ENCODE measurements at regions not wholly inside any gene's neighbourhood (a gene's known extent, or its start where the extent isn't known, plus 50 kb on each side); places are given as distances from the start of the nearest gene placed in this dataset.

DNA sequence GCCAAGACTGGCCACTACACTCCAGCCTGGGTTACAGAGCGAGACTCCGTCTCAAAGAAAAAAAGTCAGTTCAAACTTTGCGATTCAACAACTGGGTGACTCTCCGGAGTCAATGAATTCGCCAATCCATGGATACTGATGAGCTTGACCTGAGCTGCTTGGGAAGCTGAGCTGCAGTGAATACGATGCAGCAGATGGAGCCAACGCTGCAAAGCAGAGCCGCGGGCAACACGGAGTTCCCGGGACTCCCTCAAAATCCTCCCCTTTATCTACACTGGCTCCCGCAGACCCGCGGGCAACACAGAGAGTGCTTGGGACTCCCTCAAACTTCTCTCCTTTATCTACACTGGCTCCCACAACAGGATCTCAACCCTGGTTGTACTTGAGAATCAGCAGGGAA lies 62.6 kb upstream of the SALL4 start:
- POLR2A ChIA-PET = no interaction called here
- Histone ChIP-seq H3K4me3 (ENCODE audit: low read depth, low read length) (no peak overlapping the region), H3K27ac (ENCODE audit: low read depth, low read length) (no peak overlapping the region)

DNA sequence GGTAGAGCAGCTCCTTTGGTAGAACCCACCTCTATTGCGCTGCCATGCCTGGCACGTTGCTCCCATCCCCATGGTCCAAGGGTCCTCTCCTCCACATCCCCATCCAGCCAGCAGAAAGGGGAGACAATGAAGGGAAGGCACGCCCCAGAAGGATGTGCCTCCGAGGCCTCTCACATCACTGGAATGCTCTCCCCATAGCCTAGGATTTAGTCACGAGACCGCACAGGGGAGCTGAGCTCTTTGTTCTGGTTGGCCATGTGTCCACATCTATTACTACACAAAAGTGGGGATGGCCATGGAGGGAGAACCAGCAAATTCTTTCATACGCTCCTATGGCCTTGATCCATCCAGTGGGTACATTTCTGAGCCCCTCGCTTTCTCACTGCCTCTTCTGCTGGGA lies 60.5 kb upstream of the SALL4 start:
- TF ChIP-seq, protein P1, sequence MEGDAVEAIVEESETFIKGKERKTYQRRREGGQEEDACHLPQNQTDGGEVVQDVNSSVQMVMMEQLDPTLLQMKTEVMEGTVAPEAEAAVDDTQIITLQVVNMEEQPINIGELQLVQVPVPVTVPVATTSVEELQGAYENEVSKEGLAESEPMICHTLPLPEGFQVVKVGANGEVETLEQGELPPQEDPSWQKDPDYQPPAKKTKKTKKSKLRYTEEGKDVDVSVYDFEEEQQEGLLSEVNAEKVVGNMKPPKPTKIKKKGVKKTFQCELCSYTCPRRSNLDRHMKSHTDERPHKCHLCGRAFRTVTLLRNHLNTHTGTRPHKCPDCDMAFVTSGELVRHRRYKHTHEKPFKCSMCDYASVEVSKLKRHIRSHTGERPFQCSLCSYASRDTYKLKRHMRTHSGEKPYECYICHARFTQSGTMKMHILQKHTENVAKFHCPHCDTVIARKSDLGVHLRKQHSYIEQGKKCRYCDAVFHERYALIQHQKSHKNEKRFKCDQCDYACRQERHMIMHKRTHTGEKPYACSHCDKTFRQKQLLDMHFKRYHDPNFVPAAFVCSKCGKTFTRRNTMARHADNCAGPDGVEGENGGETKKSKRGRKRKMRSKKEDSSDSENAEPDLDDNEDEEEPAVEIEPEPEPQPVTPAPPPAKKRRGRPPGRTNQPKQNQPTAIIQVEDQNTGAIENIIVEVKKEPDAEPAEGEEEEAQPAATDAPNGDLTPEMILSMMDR (IDR thresholded peaks at IDR 0.05; ENCODE audit: low read depth, low read length) = no peak
- Histone ChIP-seq H3K27ac (ENCODE audit: low read depth, low read length) (no peak overlapping the region), H3K27me3 (ENCODE audit: control insufficient read depth, insufficient read depth, low read length) (peaks cover 7% of the 10 kb centered on the region), H3K9me3 (ENCODE audit: control insufficient read depth, insufficient read depth, low read length) (no peaks in the 10 kb centered on the region), H3K4me3 (ENCODE audit: low read depth, low read length) (no peak overlapping the region)
- no peak for DNase-seq (ENCODE audit: low read depth, low spot score)
- CTCF ChIA-PET = no interaction called here
- POLR2A ChIA-PET = interaction anchor here (0.6 kb wide), 1 partner anchor 24 kb away, joined by 7 read pairs; no protein-coding TSS in a partner anchor

More for the DNA sequence above, 62.6 kb upstream of the SALL4 start:
- Histone ChIP-seq H3K9me3 (ENCODE audit: control insufficient read depth, insufficient read depth, low read length) (no peaks in the 10 kb centered on the region), H3K27me3 (ENCODE audit: control insufficient read depth, insufficient read depth, low read length) (peaks cover 7% of the 10 kb centered on the region)
- CTCF ChIA-PET = no interaction called here
- no peak for DNase-seq (ENCODE audit: low read depth, low spot score)
- TF ChIP-seq, protein P1 (IDR thresholded peaks at IDR 0.05; ENCODE audit: low read depth, low read length) = no peak

DNA sequence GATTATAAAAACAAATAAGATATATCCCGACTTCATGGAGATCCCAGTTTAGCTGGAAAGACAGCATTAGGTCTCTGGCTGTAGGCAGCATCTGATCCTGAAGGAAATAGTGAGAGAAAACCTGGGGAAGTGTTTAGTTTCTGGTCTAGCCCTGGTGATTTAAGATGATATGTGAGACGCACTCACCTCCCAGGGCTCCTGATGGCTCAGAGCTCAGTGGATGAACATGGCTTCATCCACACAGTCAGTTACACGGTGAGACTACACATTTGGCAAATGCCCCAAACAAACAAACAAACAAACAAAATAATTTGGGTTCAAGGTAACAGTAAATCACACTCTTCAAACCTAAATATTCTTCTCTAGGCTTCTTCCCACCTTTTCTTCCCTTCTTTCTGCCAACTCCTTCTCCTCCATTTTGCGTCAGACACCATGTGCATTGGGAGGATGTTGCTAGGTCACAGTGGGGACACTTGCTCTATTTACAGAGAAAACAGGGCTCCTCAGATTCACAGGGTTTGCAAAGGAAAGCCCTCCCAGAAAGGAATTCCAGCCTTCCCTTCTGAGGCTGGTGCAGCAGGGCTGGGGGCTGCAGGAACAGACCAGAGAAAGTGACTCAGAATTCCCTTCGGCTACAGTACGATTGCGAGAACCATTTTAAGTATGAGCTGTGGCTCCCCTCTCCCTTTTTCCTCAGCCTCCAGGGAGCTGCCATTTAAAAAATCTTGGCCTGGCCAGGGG lies 59.6 kb upstream of the SALL4 start:
- Histone ChIP-seq H3K4me3 (ENCODE audit: low read depth, low read length) (no peak overlapping the region), H3K27me3 (ENCODE audit: control insufficient read depth, insufficient read depth, low read length) (peaks cover 7% of the 10 kb centered on the region), H3K27ac (ENCODE audit: low read depth, low read length) (no peak overlapping the region), H3K9me3 (ENCODE audit: control insufficient read depth, insufficient read depth, low read length) (no peaks in the 10 kb centered on the region)
- TF ChIP-seq, protein P1 (IDR thresholded peaks at IDR 0.05; ENCODE audit: low read depth, low read length) = no peak
- CTCF ChIA-PET = no interaction called here
- POLR2A ChIA-PET = no interaction called here
- no peak for DNase-seq (ENCODE audit: low read depth, low spot score)

DNA sequence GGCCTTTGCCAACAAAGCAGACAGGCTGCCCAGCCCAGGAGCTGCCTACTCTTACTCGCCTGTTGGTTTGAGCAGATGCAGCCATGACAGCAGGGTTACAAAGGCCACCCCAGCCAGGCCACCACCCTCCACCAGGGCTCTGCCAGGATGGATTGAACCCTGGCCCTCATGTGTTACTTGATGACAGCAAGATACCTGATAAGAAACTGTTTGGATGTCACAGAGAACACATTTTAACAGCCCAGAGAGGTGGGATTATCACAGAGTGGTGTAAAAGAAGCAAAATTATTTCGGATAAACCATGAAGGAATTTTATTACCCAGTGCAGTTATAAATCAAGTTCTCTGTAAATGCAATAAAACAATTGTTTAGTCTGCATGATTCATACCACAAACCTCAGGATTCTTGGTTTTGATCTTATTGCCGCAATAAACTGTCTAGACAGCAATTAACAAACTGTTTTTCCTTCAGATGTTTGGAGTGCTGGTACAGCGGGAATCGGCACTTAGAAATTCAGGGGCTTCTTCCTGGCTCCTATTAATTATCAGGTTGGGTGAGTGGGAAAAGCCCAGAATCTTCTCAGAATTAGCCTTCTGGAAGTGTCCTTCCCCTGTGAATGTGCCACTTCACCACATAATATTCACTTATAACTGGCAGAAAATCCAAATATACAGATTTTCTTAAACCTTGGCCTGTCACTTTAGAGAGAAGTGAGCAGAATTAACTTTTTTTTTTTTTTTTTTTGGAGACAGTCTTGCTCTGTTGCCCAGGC lies 58.0 kb upstream of the SALL4 start:
- H3K27me3 ChIP-seq (ENCODE audit: control insufficient read depth, insufficient read depth, low read length) = peaks cover 6% of the 10 kb centered on the region
- H3K9me3 ChIP-seq (ENCODE audit: control insufficient read depth, insufficient read depth, low read length) = no peaks in the 10 kb centered on the region
- DNase-seq (ENCODE audit: low read depth, low spot score) = peak; percentile 1
- H3K27ac ChIP-seq (ENCODE audit: low read depth, low read length) = no peak overlapping the region
- ChIA-PET CTCF (no interaction called here), POLR2A (no interaction called here)
- no peak overlapping the region for H3K4me3 ChIP-seq (ENCODE audit: low read depth, low read length)
- TF ChIP-seq, protein P1 (IDR thresholded peaks at IDR 0.05; ENCODE audit: low read depth, low read length) = no peak

DNA sequence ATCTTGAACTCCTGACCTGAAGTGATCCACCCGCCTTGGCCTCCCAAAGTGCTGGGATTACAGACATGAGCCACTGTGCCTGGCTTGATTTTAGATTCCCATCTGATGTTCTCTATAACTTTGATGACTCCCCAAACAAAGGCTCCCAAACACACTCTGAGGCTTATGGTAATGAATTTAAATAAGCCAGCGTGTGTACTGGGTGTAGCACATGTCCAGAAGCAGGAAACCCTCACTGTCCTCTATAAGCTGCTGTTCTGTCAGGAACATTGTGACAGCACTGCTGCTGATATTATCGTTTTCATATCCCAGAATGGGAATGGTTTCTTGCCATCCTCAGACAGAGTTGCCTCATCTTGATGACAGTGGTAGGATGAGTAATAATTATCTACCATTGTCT lies 54.1 kb upstream of the SALL4 start:
- H3K27me3 ChIP-seq (ENCODE audit: control insufficient read depth, insufficient read depth, low read length) = no peaks in the 10 kb centered on the region
- H3K9me3 ChIP-seq (ENCODE audit: control insufficient read depth, insufficient read depth, low read length) = no peaks in the 10 kb centered on the region
- ChIA-PET CTCF (no interaction called here), POLR2A (no interaction called here)
- no peak overlapping the region for H3K4me3 ChIP-seq (ENCODE audit: low read depth, low read length)
- TF ChIP-seq, protein P1 (IDR thresholded peaks at IDR 0.05; ENCODE audit: low read depth, low read length) = no peak
- H3K27ac ChIP-seq (ENCODE audit: low read depth, low read length) = no peak overlapping the region
- no peak for DNase-seq (ENCODE audit: low read depth, low spot score)
